GM21528 (cell line): ENCODE measurements at regions not wholly inside any gene's neighbourhood (a gene's known extent, or its start where the extent isn't known, plus 50 kb on each side); places are given as distances from the start of the nearest gene placed in this dataset.
"Not testable (repeated sequence)": the region's sequence is repeated elsewhere in the genome, so short reads cannot be mapped to it uniquely, and the experiment has no call there.

Experiments
- ATAC-seq: cut with Tn5 transposase; IDR thresholded peaks from one replicate; pipeline ENCODE4 v1.9.1; 2021; ENCODE audit warnings: mild to moderate bottlenecking, moderate library complexity; ENCODE audit not compliant: unreplicated experiment, low FRiP score

- no peak for ATAC-seq
Observed at GRCh38 chr6:113209315-113209714, 647.8 kb upstream of the MARCKS start.

- no peak for ATAC-seq
Observed at GRCh38 chr6:113211170-113211569, 646.0 kb upstream of the MARCKS start.

- ATAC-seq: no peak
Observed at GRCh38 chr6:113219783-113220182, 637.4 kb upstream of the MARCKS start.

DNA sequence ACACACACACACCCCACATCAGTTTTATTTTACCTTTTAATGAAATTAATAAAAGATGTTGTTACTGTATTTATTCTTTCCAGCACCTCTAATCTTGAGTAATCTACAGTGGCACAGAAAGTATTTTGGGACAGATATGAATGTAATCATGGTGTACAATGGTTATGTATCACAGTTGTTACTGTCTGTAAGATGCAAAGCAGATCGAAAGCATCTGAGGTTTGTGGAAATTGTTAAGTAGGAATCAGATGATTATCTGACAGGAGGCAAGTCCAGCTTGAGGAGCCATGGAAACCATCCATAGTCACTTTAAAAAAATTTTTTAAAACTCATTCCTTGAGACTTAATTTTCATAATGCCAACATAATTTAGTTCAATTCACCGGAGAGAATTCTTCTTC is 636.3 kb upstream of the MARCKS start:
- no peak for ATAC-seq

DNA sequence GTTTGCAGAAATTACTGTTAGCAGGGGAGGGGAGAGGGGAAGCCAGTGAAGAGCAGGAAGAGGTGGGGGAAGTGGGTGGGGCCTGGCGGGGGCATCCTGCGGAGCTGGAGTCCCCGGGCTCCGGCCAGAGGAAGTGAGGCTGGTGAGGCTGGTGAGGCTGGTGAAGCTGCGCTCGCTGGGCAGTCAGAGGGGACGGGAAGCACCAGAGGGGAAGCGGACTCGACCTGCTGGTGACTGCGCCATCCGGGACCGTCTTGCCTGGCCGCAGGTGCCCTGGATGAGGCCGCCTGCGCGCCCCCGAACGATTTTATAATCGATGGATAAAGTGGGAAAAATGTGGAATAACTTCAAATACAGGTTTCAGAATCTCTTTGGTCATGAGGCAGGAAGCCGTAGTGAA is 635.3 kb upstream of the MARCKS start:
- ATAC-seq: no peak

DNA sequence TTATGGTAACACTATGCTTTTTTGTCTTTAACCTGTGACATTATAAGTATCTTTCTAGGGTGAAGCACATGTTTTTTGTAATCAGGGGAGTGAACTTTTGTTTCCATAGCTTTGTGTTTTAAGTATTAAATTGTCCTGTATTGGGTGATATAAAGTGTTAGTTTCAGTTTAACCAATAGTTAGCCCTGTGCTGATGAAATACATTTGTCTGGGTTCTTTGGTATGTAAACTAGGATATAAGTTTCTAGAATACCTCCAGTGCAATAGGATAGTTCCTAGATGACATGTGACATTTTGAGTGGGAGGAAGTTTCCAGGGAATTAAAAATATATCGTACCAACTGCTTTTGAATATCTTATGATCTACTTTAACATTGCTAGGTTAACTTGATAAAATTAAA is 611.0 kb upstream of the MARCKS start:
- ATAC-seq: no peak

- no peak for ATAC-seq
Observed at GRCh38 chr6:113248532-113248931, 608.6 kb upstream of the MARCKS start.

DNA sequence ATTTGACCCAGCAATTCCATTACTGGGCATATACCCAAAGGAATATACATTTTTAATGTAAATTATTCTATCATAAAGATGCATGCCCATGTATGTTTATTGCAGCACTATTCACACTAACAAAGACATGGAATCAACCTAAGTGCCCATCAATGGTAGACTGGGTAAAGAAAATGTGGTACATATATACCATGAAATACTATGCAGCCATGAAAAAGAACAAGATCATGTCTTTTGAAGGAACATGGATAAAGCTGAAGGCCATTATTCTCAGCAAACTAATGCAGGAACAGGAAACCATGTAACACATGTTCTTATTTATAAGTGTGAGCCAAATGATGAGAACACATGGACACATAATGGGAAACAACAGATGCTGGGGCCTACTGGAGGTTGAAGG is 603.0 kb upstream of the MARCKS start:
- not testable (repeated sequence) for ATAC-seq

DNA sequence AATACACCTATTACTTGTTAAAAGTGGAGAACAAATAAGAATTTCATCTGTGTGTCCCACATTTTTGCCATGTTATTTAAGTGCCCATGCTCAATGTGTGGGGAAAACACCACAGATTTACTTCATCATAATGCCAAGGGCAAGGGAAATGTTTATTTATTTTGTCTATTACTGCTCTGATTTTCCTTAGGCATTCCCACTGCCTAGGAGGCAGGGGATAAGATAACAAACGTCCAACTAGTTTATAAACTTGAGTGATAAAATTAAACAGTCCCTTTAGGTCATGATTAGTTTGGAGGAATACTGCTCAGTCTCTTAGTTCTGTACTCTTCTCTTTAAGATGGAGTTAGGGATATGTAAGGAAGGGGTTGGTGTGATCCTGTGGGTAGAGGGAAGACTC is 598.4 kb upstream of the MARCKS start:
- ATAC-seq: no peak

- no peak for ATAC-seq
Observed at GRCh38 chr6:113271437-113271836, 585.7 kb upstream of the MARCKS start.

GRCh38 chr6:113276601-113277000 is 580.5 kb upstream of the MARCKS start:
- no peak for ATAC-seq

GRCh38 chr6:113277111-113277510 is 580.0 kb upstream of the MARCKS start:
- ATAC-seq: no peak

DNA sequence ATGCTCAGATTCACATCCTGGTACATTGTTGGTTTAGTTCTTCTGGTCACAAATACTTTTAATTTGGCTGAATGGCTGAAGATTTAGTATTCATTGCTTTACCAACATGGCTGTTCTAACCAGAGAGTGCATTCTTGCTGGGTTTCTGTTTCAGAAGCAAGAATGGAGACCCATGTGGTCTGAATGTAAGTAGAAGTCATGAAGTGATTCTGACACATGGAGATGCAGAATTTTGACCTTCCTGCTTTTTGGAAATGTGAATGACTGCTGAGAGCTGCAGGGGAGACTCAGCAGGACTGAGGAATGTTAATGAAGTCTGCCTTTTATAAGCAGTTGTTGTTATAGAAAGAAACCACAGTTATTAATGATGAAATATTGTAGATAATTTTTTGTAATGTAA is 576.1 kb upstream of the MARCKS start:
- ATAC-seq: no peak

DNA sequence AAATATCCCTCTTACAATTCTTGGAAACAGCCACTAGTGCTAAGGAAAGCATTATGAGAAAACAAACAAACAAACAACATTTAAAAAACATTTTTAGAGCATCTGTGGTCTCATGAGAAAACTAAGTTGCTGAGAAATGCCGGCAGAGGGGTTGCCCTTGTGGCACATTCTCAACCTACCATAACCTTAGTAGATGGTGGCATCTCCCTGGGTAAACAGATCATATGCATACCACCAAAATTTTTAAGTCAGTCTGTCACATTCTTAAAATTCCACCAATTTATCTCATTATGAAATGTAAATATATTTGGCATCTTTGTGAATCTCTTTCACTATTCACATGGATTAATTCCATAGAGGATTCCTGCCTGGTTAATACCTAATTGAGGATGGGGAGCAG is 575.7 kb upstream of the MARCKS start:
- ATAC-seq: no peak

DNA sequence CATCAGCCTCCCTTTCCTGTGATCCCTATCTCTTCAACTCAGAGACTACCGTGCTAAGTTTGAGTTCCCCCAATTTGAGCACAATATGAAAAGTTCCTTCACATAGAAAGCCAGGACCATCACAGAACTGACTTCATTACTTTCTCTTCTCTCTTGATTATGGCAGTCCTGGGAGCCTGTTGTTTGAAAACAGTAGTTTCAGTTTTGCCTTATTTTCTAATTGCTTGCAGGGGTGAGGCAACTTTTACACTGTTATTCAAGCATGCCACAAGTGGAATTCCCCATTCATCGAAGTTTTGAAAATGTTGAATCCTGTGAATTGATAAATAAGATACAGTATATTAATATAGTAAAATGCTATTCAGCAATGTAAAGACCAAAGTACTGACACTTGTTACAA is 569.7 kb upstream of the MARCKS start:
- no peak for ATAC-seq

DNA sequence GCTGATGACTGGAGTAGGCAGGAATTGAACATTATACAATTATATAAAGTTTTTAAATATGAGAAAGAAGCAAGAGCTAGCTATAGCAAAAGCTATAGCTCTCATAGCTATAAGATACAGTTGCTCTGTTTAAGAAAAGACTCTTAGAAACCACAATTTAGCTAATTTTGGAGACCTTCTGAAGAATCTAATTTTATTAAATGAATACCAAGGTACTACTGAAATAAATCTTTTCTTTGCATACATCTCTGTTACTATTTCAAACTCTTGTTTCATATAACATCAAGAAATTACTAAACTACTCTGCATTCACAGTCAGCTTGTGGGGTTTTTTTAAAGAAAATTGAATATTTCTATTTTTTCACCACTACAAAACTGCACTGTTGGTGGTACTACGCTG is 568.7 kb upstream of the MARCKS start:
- no peak for ATAC-seq

DNA sequence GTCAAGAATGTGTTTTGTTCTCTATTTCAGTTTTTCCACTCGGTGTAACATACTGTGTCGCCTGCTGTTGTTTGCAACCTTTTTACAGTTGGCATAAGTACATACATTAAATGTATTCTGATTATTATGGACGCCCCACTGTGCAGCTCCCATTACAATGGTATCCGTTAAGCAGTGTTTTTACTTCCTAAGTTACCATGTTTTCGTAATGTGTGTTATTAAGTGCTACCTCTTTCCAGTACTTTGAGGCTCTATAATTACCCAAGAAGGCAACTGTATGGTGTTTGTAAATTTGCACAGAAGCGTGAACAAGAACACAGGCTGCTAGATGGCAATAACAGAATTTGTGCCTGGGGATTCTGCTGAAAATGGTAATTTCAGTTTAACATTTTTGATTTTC is 568.0 kb upstream of the MARCKS start:
- no peak for ATAC-seq

GRCh38 chr6:113290684-113291083 is 566.5 kb upstream of the MARCKS start:
- no peak for ATAC-seq

GRCh38 chr6:113291751-113292445 is 565.2 kb upstream of the MARCKS start:
- ATAC-seq: no peak

GRCh38 chr6:113292646-113293422 is 564.3 kb upstream of the MARCKS start:
- ATAC-seq: no peak

DNA sequence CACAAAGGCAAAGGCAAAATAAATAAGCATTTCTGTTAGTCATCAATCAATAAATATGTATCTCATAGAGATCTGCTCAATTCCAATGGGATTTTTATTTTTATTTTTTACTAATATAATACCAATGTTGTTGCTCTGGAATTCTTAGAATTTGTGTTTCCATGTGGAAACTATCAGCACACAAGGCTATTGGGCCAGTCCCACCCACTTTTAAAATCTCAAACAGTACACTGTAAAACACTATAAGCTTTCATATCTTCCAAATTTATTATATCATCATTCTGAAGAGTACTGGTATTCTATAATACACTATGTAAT is 563.8 kb upstream of the MARCKS start:
- ATAC-seq: no peak

GRCh38 chr6:113299531-113299930 is 557.6 kb upstream of the MARCKS start:
- ATAC-seq: no peak
